GM23338 (cell line): ENCODE measurements at regions not wholly inside any gene's neighbourhood (a gene's known extent, or its start where the extent isn't known, plus 50 kb on each side); places are given as distances from the start of the nearest gene placed in this dataset.
A peak's percentile ranks its signal among the peaks of the same experiment; 100 is the strongest.

ENCODE experiments used
- ATAC-seq: fragments of 200-7000 bp; cut with Tn5 transposase; 3 replicates; pipeline ENCODE4 v1.9.1; 2020
- DNase-seq: peaks from one replicate; pipeline ENCODE4 v3.0.0-alpha.2; 2015; ENCODE audit warnings: low spot score
- H2AFZ ChIP-seq: fragments of 200-600 bp; sonication (generic); 2 replicates; pipeline ENCODE4 v1.8.0; 2016; ENCODE audit warnings: antibody characterized with exemption, mild to moderate bottlenecking, moderate library complexity
- H3F3A ChIP-seq: fragments of 200-600 bp; sonication (generic); replicated peaks from 2 replicates; pipeline ENCODE4 v1.8.0; 2017; ENCODE audit warnings: antibody characterized with exemption, mixed run types, low read depth
- H3K27ac ChIP-seq: fragments of 200-600 bp; sonication (generic); 2 replicates; pipeline ENCODE4 v1.6.1; 2016; ENCODE audit warnings: low read depth
- H3K27me3 ChIP-seq: fragments of 200-600 bp; sonication (generic); 2 replicates; pipeline ENCODE4 v1.8.0; 2016; ENCODE audit warnings: mild to moderate bottlenecking, mixed run types, moderate library complexity; ENCODE audit not compliant: insufficient read depth
- H3K36me3 ChIP-seq: fragments of 200-600 bp; sonication (generic); 2 replicates; pipeline ENCODE4 v1.8.0; 2016; ENCODE audit warnings: mild to moderate bottlenecking; ENCODE audit not compliant: insufficient read depth
- H3K4me1 ChIP-seq: fragments of 200-600 bp; sonication (generic); 2 replicates; pipeline ENCODE4 v1.8.0; 2016; ENCODE audit warnings: mild to moderate bottlenecking, moderate library complexity; ENCODE audit not compliant: insufficient read depth
- H3K4me2 ChIP-seq: fragments of 200-600 bp; sonication (generic); 2 replicates; pipeline ENCODE4 v1.7.1; 2017; ENCODE audit warnings: mixed run types
- H3K4me3 ChIP-seq: fragments of 200-600 bp; sonication (generic); 2 replicates; pipeline ENCODE4 v1.6.1; 2016; ENCODE audit warnings: mixed run types
- H3K79me2 ChIP-seq: fragments of 200-600 bp; sonication (generic); replicated peaks from 2 replicates; pipeline ENCODE4 v1.8.0; 2017; ENCODE audit warnings: mild to moderate bottlenecking; ENCODE audit not compliant: insufficient read depth
- H3K9me2 ChIP-seq: fragments of 200-600 bp; sonication (generic); 2 replicates; pipeline ENCODE4 v1.8.0; 2017; ENCODE audit not compliant: insufficient read depth
- H4K20me1 ChIP-seq: fragments of 200-600 bp; sonication (generic); replicated peaks from 2 replicates; pipeline ENCODE4 v1.8.0; 2017; ENCODE audit warnings: mild to moderate bottlenecking; ENCODE audit not compliant: insufficient read depth
- H3K27ac Mint-ChIP-seq: 2 replicates; pipeline ENCODE4 v1.8.0; 2020; ENCODE audit warnings: inconsistent platforms, mild to moderate bottlenecking, moderate library complexity, mixed read lengths
- H3K27me3 Mint-ChIP-seq: 3 replicates; pipeline ENCODE4 v1.8.0; 2022; ENCODE audit warnings: low read depth, mild to moderate bottlenecking, moderate library complexity, mixed read lengths, inconsistent platforms; ENCODE audit not compliant: insufficient read depth, poor library complexity
- H3K36me3 Mint-ChIP-seq: 3 replicates; pipeline ENCODE4 v1.8.0; 2021; ENCODE audit warnings: low read depth, mild to moderate bottlenecking, inconsistent platforms, moderate library complexity, mixed read lengths
- H3K4me1 Mint-ChIP-seq: 3 replicates; pipeline ENCODE4 v1.8.0; 2020; ENCODE audit warnings: mild to moderate bottlenecking, inconsistent platforms, mixed read lengths
- H3K4me3 Mint-ChIP-seq: 3 replicates; pipeline ENCODE4 v1.8.0; 2021; ENCODE audit warnings: moderate library complexity, mild to moderate bottlenecking, inconsistent platforms, mixed read lengths
- H3K9me3 Mint-ChIP-seq: 3 replicates; pipeline ENCODE4 v1.8.0; 2020; ENCODE audit warnings: moderate library complexity, mild to moderate bottlenecking, inconsistent platforms, mixed read lengths
- CREB1 ChIP-seq: fragments of 250-450 bp; sonication (Bioruptor Pico); IDR thresholded peaks from 2 replicates; pipeline ENCODE4 v1.5.0; 2020; ENCODE audit warnings: low read depth, mild to moderate bottlenecking, moderate library complexity
- CTCF ChIP-seq, 2 experiments: fragments of 200-600 bp in 1 of 2; sonication (generic) in 1 of 2; conservative IDR thresholded peaks; 2 replicates each; pipeline versions ENCODE4 v1.5.1 to v1.6.1; 2016 to 2017; ENCODE audit warnings: antibody characterized with exemption in 2 of 2, low read depth in 2 of 2, mild to moderate bottlenecking in 2 of 2, moderate library complexity in 1 of 2
- ETS1 ChIP-seq: IDR thresholded peaks from 2 replicates; pipeline ENCODE4 v1.6.1; 2016; ENCODE audit warnings: antibody characterized with exemption
- EZH2 ChIP-seq: fragments of 200-600 bp; sonication (generic); IDR thresholded peaks from one replicate; pipeline ENCODE4 v1.8.0; 2017; ENCODE audit warnings: antibody characterized with exemption, mild to moderate bottlenecking, low read depth; ENCODE audit not compliant: unreplicated experiment
- EZH2phosphoT487 ChIP-seq: fragments of 200-600 bp; sonication (generic); IDR thresholded peaks from one replicate; pipeline ENCODE4 v1.8.1; 2018; ENCODE audit warnings: antibody characterized with exemption; ENCODE audit not compliant: unreplicated experiment
- JUNB ChIP-seq: IDR thresholded peaks from one replicate; pipeline ENCODE4 v1.6.1; 2016; ENCODE audit warnings: antibody characterized with exemption; ENCODE audit not compliant: unreplicated experiment
- NANOG ChIP-seq: IDR thresholded peaks from 2 replicates; pipeline ENCODE4 v1.6.1; 2016; ENCODE audit warnings: antibody characterized with exemption, borderline replicate concordance
- POLR2AphosphoS5 ChIP-seq: IDR thresholded peaks from 2 replicates; pipeline ENCODE4 v1.6.1; 2016; ENCODE audit warnings: antibody characterized with exemption, low read depth
- REST ChIP-seq: IDR thresholded peaks from one replicate; pipeline ENCODE4 v1.6.1; 2018; ENCODE audit warnings: antibody characterized with exemption; ENCODE audit not compliant: unreplicated experiment
- STAT1 ChIP-seq: IDR thresholded peaks from one replicate; pipeline ENCODE4 v1.6.1; 2016; ENCODE audit warnings: antibody characterized with exemption; ENCODE audit not compliant: unreplicated experiment
- ZNF114 ChIP-seq: fragments of 250-450 bp; sonication (Bioruptor Pico); IDR thresholded peaks from 2 replicates; pipeline ENCODE4 v1.5.0; 2020; ENCODE audit warnings: mild to moderate bottlenecking, moderate library complexity
- ZNF331 ChIP-seq: fragments of 250-450 bp; sonication (Bioruptor Pico); IDR thresholded peaks from 2 replicates; pipeline ENCODE4 v1.5.0; 2020; ENCODE audit warnings: low read depth, mild to moderate bottlenecking, moderate library complexity

- TF ChIP-seq CTCF (conservative IDR thresholded peaks at IDR 0.05; ENCODE audit: low read depth in 2 of 2) (no peak), STAT1 (no peak), POLR2AphosphoS5 (no peak)
These were observed 500.4 kb downstream of the TUSC1 start (continued) for GRCh38 chr9:25177858-25178257.

- no peak overlapping the region for H3K4me3 Mint-ChIP-seq
- Histone ChIP-seq H3K4me2 (no peak overlapping the region), H3K36me3 (no peaks in the 10 kb centered on the region), H3K4me1 (no peaks in the 10 kb centered on the region), H3K4me3 (no peak overlapping the region), H3K27me3 (no peaks in the 10 kb centered on the region), H4K20me1 (no peaks in the 10 kb centered on the region), H2AFZ (peak overlapping the region; percentile 17; the same call in 1 of the 2 replicates), H3K9me2 (no peaks in the 10 kb centered on the region; the same call in 1 of the 2 replicates), H3K27ac (no peak overlapping the region), H3K79me2 (no peaks in the 10 kb centered on the region), H3F3A (no peaks in the 10 kb centered on the region)
- no peaks in the 10 kb centered on the region for H3K36me3 Mint-ChIP-seq
- H3K27me3 Mint-ChIP-seq = peaks cover 1% of the 10 kb centered on the region
- no peak for DNase-seq
- ATAC-seq = no peak
- H3K27ac Mint-ChIP-seq = no peak overlapping the region
- H3K9me3 Mint-ChIP-seq = no peaks in the 10 kb centered on the region; the same call in 2 of the 3 replicates
- no peaks in the 10 kb centered on the region; the same call in 1 of the 3 replicates for H3K4me1 Mint-ChIP-seq
- TF ChIP-seq STAT1 (no peak), EZH2 (no peak), JUNB (no peak), NANOG (no peak), ZNF331 (no peak), POLR2AphosphoS5 (no peak), EZH2phosphoT487 (no peak), ZNF114 (CRISPR knock-in tag) (no peak), CREB1 (CRISPR knock-in tag) (no peak), CTCF (conservative IDR thresholded peaks at IDR 0.05; ENCODE audit: low read depth in 2 of 2) (no peak), REST (no peak), ETS1 (no peak)
These were observed 548.7 kb downstream of the TUSC1 start for GRCh38 chr9:25129537-25129936.
